RWPE2 (cell line): ENCODE measurements at regions not wholly inside any gene's neighbourhood (a gene's known extent, or its start where the extent isn't known, plus 50 kb on each side); places are given as distances from the start of the nearest gene placed in this dataset.

Experiments
- ATAC-seq: fragments of 200-7000 bp; cut with Tn5 transposase; 3 replicates; pipeline ENCODE4 v1.9.1; 2021; ENCODE audit warnings: low read depth
- DNase-seq: peaks from one replicate; pipeline ENCODE4 v3.0.0-alpha.2; 2020; ENCODE audit warnings: low spot score
- H3K27ac ChIP-seq: fragments of 450-650 bp; 2 replicates; pipeline ENCODE4 v1.5.1; 2017; ENCODE audit warnings: mild to moderate bottlenecking; ENCODE audit not compliant: poor library complexity, severe bottlenecking
- H3K27me3 ChIP-seq: fragments of 250-450 bp; sonication (Bioruptor Pico); 2 replicates; pipeline ENCODE4 v1.5.1; 2021; ENCODE audit warnings: mild to moderate bottlenecking, moderate library complexity; ENCODE audit not compliant: insufficient read depth, poor library complexity, severe bottlenecking
- H3K36me3 ChIP-seq: fragments of 250-450 bp; sonication (Bioruptor Pico); 2 replicates; pipeline ENCODE4 v1.5.1; 2020; ENCODE audit warnings: low read depth, mild to moderate bottlenecking, moderate library complexity
- H3K4me1 ChIP-seq: fragments of 250-450 bp; sonication (Bioruptor Pico); 2 replicates; pipeline ENCODE4 v1.5.1; 2021; ENCODE audit warnings: mild to moderate bottlenecking, moderate library complexity; ENCODE audit not compliant: insufficient read depth, poor library complexity, severe bottlenecking
- H3K4me3 ChIP-seq: fragments of 250-450 bp; sonication (Bioruptor Pico); 2 replicates; pipeline ENCODE4 v1.5.1; 2021; ENCODE audit warnings: mild to moderate bottlenecking, moderate library complexity; ENCODE audit not compliant: severe bottlenecking
- H3K9me3 ChIP-seq: fragments of 250-450 bp; sonication (Bioruptor Pico); 2 replicates; pipeline ENCODE4 v1.5.1; 2021; ENCODE audit warnings: mild to moderate bottlenecking, moderate library complexity; ENCODE audit not compliant: severe bottlenecking
- TF ChIP-seq, protein P1 (sequence below): fragments of 450-650 bp; IDR thresholded peaks from one replicate; pipeline ENCODE4 v1.5.1; 2017; ENCODE audit warnings: mild to moderate bottlenecking, moderate library complexity; ENCODE audit not compliant: poor library complexity, severe bottlenecking

GRCh38 chr2:234806818-234807217 lies 145.0 kb upstream of the SH3BP4 start:
- H3K27me3 ChIP-seq, result no peaks in the 10 kb centered on the region
- no peak overlapping the region for H3K27ac ChIP-seq
- no peak for DNase-seq
- TF ChIP-seq, protein P1, sequence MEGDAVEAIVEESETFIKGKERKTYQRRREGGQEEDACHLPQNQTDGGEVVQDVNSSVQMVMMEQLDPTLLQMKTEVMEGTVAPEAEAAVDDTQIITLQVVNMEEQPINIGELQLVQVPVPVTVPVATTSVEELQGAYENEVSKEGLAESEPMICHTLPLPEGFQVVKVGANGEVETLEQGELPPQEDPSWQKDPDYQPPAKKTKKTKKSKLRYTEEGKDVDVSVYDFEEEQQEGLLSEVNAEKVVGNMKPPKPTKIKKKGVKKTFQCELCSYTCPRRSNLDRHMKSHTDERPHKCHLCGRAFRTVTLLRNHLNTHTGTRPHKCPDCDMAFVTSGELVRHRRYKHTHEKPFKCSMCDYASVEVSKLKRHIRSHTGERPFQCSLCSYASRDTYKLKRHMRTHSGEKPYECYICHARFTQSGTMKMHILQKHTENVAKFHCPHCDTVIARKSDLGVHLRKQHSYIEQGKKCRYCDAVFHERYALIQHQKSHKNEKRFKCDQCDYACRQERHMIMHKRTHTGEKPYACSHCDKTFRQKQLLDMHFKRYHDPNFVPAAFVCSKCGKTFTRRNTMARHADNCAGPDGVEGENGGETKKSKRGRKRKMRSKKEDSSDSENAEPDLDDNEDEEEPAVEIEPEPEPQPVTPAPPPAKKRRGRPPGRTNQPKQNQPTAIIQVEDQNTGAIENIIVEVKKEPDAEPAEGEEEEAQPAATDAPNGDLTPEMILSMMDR, result no peak
- H3K36me3 ChIP-seq, result no peaks in the 10 kb centered on the region
- H3K9me3 ChIP-seq, result no peaks in the 10 kb centered on the region
- no peaks in the 10 kb centered on the region for H3K4me1 ChIP-seq
- H3K4me3 ChIP-seq, result no peak overlapping the region
- ATAC-seq, result no peak

DNA sequence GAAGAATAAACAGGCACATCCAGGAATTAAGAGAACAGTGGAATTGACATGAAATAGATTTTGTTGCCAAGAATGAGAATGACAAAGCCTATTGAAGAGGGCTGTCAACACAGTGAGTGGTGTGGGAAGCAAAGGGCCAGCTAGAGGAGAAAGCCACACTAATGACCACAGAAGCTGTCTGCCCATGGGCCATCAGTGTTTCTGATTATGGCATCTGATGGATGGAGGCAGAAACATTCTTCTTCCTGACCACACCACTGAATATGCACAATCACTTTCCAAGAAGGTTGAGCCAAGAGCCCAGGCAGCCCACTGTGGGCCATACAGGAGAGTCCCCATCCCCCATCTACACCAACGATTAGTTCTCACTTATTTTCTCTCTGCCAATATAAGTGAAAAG lies 146.0 kb upstream of the SH3BP4 start:
- no peak overlapping the region for H3K27ac ChIP-seq
- no peaks in the 10 kb centered on the region for H3K4me1 ChIP-seq
- no peak for ATAC-seq
- H3K36me3 ChIP-seq, result no peaks in the 10 kb centered on the region
- H3K27me3 ChIP-seq, result no peaks in the 10 kb centered on the region
- no peak for DNase-seq
- TF ChIP-seq, protein P1, result no peak
- no peaks in the 10 kb centered on the region for H3K9me3 ChIP-seq
- H3K4me3 ChIP-seq, result no peak overlapping the region

DNA sequence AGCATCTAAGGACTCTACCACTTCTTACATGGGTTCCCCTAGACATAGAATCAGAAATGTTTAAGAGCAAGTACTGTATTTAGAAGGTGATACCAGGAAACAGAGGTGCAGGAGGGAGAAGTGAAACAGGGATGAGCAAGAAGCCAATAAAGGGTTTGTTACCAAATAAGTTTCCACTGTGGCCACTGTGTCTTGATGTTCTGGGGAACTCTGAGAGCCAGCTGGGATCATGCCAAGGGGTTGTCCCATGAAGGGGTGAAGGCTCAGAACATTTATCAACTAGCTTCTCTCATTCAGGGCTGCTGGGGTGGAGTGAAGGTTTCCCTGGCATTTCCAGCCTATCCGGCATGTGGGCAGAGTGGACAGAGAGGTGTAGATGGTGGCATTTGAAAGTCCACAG lies 147.1 kb upstream of the SH3BP4 start:
- Histone ChIP-seq H3K27me3 (no peaks in the 10 kb centered on the region), H3K27ac (no peak overlapping the region), H3K4me3 (no peak overlapping the region), H3K4me1 (no peaks in the 10 kb centered on the region), H3K36me3 (no peaks in the 10 kb centered on the region), H3K9me3 (no peaks in the 10 kb centered on the region)
- TF ChIP-seq, protein P1, result no peak
- DNase-seq (no peak), ATAC-seq (no peak)

- TF ChIP-seq, protein P1, result no peak
- Histone ChIP-seq H3K27ac (no peak overlapping the region), H3K9me3 (no peaks in the 10 kb centered on the region)
These were observed 149.0 kb upstream of the SH3BP4 start for GRCh38 chr2:234802845-234803171.

DNA sequence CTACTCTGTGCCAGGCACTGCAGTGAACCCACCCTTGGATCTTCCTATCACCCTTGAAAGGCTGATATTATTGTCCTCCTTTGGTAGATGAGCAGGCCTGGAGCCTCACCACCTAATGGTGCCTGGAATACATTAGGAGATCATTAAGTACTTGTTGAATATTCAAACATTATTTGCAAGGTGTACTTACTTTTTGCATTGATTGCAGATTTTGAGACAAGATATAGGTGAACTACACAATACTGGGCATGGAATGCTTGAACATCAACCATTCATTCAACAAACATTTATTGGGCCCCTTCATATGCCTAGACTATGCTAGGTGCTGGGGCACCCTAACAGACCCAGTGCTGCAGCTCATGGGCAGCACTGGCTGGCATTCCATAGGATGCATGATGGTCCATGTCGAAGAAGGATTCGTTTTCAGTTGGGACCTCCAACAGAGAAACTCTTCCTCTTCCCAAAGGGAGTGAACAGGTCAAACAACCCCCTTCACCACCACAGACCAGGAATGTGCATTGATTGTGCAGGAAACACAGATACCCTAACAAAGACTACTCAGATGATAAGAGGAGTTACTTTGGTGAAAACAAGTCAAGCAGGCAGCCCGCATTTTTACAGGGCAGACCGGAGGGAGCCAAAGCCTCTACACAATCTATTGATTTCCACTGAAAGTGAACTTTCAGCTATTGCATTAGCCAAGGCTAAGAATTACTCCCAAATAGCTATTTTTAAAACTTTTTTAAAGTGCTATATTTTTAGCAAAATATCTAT lies 149.6 kb upstream of the SH3BP4 start:
- ATAC-seq (no peak), DNase-seq (no peak)
- H3K27me3 ChIP-seq, result no peaks in the 10 kb centered on the region
- H3K36me3 ChIP-seq, result no peaks in the 10 kb centered on the region
- H3K27ac ChIP-seq, result no peak overlapping the region
- H3K9me3 ChIP-seq, result no peaks in the 10 kb centered on the region
- no peak overlapping the region for H3K4me3 ChIP-seq
- TF ChIP-seq, protein P1, result no peak
- no peaks in the 10 kb centered on the region for H3K4me1 ChIP-seq

More at GRCh38 chr2:234802845-234803171, 149.0 kb upstream of the SH3BP4 start:
- no peak for DNase-seq
- no peak for ATAC-seq
- no peak overlapping the region for H3K4me3 ChIP-seq
- no peaks in the 10 kb centered on the region for H3K36me3 ChIP-seq
- H3K4me1 ChIP-seq, result no peaks in the 10 kb centered on the region
- H3K27me3 ChIP-seq, result no peaks in the 10 kb centered on the region
